ENCODE measurements at regions not wholly inside any gene's neighbourhood (a gene's known extent, or its start where the extent isn't known, plus 50 kb on each side); places are given as distances from the start of the nearest gene placed in this dataset.

GRCh38 chrX:122565952-122566351 is 618.1 kb upstream of the GRIA3 start:
- TF ChIP-seq, protein P1, sequence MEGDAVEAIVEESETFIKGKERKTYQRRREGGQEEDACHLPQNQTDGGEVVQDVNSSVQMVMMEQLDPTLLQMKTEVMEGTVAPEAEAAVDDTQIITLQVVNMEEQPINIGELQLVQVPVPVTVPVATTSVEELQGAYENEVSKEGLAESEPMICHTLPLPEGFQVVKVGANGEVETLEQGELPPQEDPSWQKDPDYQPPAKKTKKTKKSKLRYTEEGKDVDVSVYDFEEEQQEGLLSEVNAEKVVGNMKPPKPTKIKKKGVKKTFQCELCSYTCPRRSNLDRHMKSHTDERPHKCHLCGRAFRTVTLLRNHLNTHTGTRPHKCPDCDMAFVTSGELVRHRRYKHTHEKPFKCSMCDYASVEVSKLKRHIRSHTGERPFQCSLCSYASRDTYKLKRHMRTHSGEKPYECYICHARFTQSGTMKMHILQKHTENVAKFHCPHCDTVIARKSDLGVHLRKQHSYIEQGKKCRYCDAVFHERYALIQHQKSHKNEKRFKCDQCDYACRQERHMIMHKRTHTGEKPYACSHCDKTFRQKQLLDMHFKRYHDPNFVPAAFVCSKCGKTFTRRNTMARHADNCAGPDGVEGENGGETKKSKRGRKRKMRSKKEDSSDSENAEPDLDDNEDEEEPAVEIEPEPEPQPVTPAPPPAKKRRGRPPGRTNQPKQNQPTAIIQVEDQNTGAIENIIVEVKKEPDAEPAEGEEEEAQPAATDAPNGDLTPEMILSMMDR (IDR thresholded peaks at IDR 0.05), result no peak
- no peak for TF ChIP-seq POLR2A (IDR thresholded peaks at IDR 0.05)

Measured in thyroid gland (tissue), 4 donors.